Islet of Langerhans (tissue), 1 donor: ENCODE measurements at regions not wholly inside any gene's neighbourhood (a gene's known extent, or its start where the extent isn't known, plus 50 kb on each side); places are given as distances from the start of the nearest gene placed in this dataset.
"Not testable (repeated sequence)": the region's sequence is repeated elsewhere in the genome, so short reads cannot be mapped to it uniquely, and the experiment has no call there.

Experiments
- FAIRE-seq: peaks from one replicate; lab custom pipeline; 2011; peaks lifted over from hg19 to GRCh38; lab: Jason Lieb, UNC

DNA sequence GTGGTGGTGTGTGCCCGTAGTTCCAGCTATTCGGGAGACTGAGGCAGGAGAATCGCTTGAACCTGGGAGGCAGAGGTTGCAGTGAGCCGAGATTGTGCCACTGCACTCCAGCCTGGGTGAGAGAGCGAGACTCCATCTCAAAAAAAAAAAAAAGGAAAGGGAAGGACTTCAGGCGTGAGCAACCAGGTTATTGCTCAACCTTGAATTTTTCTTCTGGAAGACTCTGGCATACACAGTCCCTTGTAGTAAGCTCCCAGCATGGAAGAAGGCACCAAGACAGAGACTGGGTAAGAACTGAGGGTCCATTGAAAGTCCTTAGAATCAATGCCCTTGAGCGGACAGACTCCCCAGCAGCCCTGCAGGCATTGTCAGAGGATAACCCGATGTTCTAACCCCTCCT is 75.0 kb downstream of the C9orf50 start:
- FAIRE-seq = not testable (repeated sequence)

DNA sequence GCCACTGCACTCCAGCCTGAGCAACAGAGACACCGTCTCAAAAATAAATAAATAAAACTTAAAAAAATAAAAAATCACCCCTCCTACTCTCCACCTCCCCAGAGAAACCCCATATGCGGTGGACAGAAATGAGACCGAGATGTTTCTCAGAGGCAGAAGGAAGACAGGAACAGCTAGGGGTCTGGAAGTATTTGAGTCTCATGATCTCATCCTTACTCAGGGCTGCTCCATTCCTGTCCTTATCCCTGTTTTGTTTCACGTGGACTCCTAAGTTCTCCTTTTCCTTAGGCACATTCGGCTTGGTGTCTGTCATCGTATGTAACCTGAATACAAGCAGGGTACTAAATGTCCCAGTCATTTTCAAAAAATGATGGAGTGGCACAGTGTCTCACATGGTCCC is 76.1 kb downstream of the C9orf50 start:
- FAIRE-seq = no peak

DNA sequence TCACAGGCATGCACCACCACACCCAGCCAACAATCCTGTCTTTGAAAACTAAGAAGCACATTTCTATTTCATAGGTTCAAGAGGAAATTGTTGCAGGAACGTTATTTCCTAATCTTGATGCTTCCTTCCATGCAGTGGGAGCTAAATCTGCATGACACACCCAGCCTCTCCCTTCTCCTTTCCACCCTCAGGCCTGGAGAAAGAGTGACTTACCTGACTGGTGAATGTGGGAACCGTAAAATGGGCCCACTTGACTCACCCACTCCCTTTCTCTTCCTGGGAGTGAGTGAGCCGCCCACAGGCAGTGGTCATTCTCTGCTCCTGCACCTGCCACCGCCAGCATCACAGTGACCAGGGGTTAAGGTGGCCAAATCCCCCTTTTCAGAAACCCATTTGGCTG is 78.2 kb downstream of the C9orf50 start:
- FAIRE-seq = no peak

DNA sequence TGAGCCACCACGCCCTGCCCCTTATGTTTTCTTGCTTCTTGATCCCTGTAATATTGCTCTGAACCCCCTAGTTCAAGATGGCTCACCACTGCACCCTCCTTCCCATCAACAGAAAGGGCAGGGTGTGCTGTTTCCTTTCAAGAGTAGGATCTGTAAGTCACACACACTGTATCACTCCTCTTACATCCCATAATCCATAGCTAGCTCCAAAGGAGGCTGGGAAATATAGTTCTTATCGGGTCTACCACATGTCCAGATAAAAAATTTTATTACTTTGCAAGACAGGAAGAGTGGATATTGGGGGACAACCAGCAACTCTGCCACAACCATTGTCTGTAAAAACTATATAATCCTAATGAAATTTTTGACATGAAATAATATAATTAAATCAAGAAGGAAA is 79.6 kb downstream of the C9orf50 start:
- no peak for FAIRE-seq

DNA sequence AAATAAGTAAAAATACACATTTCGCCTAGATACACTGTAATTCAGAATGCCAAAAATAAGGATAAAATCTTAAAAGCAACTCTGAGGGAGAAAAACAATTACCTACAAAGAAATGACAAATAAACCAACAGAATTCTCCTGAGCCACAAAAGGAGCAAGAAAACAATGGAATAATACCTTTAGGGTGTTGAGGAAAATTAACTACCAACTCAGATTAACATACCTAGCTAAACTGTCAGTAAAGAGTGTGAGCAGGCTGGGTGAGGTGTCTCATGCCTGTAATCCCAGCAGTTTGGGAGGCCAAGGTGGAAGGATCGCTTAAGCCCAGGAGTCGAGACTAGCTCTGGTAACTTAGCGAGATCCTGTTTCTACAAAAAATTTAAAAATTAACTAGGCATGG is 81.5 kb downstream of the C9orf50 start:
- no peak for FAIRE-seq

DNA sequence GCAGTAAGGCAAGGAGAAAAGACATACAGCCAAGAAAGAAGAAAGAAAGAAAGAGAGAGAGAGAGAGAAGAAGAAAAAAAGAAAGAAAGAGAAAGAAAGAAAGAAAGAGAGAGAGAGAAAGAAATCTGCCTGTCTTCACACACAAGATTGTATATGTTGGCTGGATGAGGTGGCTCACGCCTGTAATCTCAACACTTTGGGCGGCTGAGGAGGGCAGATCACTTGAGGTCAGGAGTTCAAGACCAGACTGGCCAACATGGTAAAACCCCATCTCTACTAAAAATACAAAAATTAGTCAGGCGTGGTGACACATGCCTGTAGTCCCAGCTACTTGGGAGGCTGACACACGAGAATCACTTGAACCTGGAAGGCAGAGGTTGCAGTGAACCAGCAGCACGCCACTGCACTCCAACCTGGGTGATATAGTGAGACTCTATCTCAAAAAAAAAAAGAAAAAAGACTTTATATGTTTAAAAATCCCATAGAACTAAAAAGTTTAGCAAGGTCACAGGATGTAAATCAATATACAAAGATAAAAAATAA is 89.0 kb downstream of the C9orf50 start:
- FAIRE-seq = not testable (repeated sequence)

DNA sequence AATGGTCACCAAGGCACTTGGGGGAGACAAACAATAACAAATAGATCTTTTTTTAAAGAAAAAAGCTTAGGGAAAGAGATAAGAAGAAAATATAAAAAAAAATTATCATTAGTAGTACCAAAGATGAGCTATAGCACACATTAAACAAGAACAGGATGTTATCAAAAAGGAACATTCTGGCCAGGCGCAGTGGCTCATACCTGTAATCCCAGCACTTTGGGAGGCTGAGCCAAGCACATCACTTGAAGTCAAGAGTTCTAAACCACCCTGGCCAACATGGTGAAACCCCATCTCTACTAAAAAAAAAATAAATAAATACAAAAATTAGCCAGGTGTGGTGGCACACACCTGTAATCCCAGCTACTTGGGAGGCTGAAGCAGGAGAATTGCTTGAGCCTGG is 92.9 kb downstream of the C9orf50 start:
- not testable (repeated sequence) for FAIRE-seq

DNA sequence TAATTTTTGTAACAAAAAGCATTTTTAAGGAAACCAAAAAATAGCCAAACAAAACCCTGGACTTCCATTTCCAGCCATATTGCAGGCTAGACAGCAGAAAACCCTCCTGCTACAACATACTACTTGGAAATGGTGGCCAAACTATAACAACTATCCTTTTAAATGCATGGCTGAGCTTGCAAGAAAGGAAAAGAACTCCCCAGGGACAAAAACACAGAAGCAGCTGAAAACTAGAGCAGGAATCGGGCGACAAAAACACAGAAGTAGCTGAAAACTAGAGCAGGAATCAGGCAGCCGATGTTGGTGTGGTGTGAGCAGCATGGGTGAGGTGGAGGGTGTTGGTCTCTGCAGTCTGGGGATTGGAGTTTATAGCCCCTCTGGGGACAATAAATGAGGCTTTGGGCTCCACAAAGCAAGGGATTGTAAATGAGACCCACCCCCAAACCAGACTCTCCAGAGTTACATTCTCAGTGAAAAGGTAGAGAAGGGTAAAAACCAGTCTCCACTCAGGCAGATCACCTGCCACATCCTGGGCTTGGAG is 95.2 kb downstream of the C9orf50 start:
- FAIRE-seq = no peak

DNA sequence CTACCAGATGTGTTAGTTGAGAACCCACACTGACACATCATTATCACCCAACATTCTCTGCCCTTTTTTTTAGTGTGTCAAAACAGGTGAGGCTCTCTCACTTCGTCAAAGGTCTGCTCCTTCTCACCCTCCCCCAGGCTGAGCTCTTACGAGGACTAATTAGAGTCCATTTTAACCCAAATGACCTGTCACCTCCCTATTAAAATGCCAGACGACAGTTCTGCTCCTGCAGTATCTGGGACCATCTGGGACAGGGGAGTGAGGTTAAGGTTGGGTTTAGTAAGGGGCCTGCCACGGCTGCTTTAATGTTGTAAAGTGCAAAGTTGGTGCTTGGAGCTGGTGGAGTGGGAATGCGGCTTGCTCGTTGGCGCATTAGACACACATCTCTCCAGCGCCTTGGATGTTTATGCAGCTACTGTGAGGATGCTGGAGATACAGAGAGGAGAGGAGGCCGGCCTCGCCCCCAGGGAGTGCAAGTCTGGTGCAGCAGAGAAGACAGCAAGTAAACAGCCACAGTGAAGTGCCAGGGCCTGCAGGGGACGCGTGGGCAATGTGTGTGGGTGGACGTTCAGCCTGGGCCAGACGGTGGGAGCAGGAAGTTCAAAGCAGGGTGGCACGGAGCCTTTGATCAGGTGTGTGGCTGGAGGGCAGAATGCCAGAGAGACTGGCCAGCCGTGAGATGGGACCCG is 96.2 kb downstream of the C9orf50 start:
- FAIRE-seq = no peak

DNA sequence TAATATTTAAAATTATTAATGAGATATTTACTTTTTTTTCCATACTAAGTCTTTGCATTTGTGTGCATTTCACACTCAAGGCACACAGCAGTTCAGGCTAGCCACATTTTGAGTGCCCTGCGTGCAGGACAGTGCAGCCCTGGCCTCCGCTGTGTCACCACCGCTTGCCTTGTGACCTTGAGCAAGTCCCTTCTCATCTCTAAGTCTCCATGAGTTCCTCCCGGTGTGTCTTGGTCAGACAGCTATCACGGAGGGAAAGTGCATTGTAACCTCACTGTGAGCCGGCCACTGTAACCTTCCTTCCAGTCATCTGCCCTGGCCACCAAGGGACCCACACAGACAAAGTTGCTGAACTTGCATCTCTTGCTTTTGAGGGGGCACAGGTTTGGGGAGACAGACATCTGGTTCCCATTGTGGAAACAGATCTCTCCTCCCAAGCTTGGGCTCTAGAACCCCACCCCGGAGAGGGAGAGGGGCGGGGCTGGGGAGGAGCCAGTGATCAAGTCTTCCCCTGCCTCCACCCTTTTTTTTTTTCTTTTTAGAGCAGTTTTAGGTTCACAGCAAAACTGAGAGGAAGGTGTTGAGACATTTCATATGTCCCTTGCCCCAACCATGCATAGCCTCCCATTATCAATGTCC is 96.8 kb downstream of the C9orf50 start:
- FAIRE-seq = no peak

DNA sequence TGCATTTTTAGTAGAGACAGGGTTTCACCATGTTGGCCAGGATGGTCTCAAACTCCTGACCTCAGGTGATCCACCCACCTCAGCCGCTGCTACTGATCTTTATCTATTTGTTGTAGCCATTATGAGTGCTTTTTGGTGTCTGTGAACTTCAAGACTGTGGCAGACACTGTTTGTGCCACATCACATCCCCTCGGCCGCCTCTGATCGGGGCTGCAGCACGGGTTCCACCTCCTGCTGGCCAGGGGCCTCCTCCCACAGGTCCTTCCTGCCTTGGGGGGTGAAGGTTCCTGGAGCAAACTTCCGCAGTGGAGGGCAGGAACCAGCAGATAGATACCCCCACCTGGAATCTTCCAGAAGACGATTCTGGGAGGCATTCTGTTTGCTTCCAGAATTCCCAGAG is 98.5 kb downstream of the C9orf50 start:
- no peak for FAIRE-seq

DNA sequence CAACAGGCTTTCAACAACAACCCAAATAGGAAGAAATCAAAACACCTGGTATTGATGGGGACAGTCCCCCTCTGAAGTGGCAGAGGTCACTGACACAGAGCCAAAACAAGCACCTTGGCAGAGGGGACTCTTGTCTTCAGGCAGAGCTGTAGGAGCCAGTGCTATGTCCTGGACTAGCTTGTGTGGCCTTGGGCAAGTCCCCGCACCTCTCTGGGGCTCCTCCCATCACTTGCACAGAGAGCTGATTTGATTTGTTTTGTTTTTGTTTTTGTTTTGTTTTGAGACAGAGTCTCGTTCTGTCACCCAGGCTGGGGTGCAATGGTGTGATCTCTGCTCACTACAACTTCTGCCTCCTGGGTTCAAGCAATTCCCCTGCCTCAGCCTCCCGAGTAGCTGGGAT is 100.8 kb downstream of the C9orf50 start:
- FAIRE-seq = no peak

DNA sequence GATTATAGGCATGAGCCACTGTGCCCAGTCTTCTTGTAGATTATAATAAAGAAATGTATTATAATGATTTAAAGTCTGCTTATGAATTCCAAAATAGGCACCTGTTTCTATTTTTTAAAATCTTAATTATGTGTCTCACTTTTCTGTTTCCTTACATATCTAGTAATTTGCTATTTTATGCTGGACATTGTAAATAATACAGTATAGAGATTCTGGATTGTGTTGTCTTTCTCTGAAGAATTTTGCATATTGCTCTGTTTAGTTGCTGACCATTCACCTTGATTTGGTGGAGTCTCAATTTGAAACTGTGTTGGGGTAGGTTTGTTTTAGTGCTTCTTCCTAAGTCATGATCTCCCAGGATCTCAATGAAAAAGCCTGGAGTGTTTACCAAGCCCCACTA is 102.8 kb downstream of the C9orf50 start:
- no peak for FAIRE-seq

DNA sequence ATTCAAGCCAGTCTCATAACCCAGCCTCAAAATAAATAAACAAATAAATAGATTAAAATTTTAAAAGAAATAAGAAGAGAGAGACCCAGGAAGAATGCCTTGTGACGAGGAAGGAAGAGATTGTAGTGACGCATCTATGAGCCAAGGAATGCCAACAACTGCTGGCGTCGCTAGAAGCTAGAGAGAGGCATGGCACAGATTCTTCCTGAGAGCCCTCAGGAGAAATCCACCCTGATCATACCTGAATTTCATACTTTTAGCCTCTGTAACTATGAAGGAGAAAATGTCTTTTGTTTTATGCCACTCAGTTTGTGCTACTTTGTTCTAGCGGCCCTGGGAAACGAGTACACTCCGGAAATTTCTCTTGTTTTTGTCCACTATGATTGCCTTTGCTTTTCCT is 103.9 kb downstream of the C9orf50 start:
- no peak for FAIRE-seq

DNA sequence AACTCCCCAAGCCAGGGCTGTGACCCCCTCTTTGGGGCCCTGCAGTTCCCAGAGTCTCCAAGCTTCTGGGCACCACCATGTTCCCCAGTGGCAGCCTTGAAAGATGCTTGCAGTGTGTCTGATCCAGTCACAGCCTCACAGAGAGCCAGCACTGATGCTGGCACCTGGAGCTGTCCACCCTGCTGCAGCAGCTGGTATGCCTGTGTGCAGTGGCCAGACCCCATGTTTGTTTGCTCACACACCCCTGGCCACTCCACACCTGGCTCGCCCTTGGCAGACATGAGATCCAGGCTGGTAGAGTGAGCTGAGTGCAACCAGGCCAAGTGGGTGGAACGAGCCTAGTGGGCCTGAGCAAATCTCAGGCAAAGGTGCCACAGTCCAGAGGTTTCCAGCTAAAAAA is 106.0 kb downstream of the C9orf50 start:
- FAIRE-seq = no peak

DNA sequence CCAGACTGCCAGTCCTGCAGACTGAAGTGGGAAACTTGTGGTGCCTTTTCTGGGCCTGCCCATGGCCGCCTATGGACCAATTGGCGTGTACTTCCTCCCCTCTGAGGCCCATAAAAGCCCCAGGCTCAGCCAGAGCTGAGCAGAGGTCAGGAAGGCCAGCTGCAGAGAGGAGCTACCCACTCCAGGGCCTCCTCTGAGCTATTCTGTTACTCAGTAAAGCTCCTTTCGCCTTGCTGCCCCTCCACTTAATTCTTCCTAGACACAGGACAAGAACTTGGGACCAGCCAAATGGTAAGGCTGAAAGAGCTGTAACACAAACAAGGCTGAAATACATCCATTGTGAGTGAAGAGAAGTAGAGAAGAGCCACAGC is 106.4 kb downstream of the C9orf50 start:
- FAIRE-seq = no peak

DNA sequence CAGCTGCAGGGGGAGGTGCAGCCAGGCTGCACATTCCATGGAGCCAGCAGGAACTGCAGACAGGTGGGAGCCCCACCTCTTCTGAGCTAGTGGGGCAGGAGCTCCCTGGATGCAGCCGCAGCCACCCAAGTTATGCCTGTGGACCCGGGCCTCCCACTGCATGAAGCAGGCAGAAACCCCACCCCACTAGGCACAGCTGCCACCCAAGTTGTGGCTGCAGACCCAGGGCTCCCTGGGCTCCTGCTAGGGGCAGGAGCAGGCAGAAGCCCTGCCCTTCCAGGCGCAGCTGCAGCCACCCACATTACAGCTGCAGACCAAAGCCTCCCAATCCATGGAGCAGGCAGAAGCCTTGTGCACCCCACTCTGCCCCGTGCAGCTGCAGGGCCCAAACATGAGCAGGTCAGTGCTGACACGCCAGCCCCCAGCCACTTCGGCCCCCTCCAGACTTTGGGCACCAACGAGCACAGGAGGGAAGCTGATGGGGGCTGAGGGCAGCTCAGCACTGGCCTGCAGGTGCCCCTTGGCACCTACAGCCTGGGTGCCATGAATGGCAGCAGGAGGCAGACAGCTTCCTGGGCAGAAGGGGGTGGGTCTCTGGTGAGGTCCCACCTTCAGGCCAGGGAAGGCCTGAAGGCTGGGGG is 106.9 kb downstream of the C9orf50 start:
- no peak for FAIRE-seq

DNA sequence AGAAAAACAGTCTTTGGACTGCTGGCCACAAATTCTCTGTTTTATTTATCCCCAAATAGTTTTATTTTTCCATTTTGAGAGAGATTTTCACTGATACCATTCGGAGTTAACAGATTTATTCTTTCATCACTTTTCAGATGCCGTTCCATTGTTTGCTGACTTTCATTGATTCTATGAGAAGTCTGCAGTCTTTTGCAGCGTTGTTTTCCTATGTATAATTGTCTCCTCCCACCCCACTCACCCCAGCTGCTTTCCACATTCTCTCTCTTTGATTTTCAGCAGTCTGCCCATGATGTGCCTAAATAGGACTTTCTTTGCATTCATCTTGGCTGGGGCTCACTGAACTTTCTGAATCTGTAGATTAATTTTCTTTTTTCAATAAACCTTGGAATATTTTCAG is 107.6 kb downstream of the C9orf50 start:
- no peak for FAIRE-seq

DNA sequence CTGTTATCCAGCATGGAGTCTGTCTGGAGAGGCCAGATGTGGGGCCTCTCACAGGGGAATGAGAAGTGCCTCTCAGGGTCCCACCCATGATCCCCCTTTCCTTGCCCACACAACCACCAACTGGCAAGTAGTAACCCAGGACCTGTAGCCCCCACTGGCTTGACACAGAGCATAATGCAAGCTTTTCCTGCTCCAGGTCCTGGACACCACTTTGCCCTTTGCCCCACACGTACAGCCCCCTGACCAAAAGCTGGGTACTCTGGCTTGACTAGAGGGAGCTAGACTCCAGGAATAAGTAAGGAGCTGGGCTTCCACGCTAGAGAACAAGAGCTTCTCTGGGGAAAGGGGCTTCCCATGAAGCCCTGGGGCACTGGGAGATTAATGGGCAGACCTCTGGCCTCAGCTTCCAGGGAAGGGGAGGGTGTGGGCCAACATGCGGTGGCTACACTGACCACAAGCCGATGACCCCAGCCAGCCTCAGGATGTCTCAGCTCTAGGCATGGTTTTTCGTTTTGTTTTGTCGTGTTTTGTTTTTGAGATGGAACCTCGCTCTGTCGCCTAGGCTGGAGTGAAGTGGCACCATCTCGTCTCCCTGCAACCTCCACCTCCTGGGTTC is 109.5 kb downstream of the C9orf50 start:
- no peak for FAIRE-seq

DNA sequence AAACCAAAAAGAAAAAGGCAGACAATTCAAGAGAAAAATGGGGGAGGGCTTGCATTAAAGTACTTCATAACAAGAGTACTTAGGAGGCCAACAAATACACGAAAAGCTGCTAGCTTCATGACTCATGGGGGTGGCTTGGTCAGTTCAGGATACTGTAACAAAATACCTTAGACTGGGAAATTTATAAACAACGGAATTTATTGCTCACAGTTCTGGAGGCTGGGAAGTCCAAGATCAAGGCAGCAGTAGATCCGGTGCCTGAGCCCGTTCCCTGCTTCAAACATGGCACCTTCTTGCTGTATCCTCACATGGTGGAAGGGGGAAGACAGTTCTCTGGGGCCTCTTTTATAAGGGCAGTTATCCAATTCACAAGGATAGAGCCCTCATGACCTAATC is 111.4 kb downstream of the C9orf50 start:
- no peak for FAIRE-seq

DNA sequence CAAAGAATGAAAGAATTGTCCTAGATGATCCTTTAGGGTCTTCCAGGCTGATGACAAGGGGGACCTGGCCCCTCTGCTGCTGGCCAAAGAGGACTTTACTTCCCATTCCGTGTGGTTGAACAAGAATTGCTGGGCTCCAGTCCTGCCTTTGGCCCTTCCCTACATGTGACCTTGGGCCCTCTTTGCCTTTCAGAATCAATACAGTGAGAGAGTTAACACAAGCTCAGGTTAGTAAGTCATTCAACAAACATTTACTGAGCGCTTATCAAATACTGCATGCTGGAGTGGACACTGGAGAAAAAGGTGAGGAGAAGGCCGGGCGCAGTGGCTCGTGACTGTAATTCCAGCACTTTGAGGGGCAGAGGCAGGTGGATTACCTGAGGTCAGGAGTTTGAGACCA is 113.1 kb downstream of the C9orf50 start:
- FAIRE-seq = no peak

DNA sequence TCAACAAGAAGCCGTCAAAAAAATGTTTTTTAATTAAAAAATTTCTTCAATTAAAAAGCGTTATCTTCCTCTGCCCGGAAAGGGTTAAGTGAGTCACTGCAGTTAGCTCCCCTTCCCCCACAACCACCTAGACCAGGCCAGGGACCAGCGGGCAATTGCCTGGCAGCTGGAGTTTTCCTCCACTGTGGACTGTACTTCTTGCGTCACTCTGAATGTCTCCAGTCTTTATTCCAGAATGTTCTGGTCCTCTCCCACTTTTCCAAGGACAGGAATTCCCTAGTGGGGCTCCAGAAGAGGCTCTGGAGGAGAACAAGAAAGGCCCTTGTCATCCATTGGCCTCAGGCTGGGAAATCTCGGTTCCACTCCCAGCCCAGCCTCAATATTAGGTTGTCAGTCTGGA is 114.0 kb downstream of the C9orf50 start:
- no peak for FAIRE-seq

DNA sequence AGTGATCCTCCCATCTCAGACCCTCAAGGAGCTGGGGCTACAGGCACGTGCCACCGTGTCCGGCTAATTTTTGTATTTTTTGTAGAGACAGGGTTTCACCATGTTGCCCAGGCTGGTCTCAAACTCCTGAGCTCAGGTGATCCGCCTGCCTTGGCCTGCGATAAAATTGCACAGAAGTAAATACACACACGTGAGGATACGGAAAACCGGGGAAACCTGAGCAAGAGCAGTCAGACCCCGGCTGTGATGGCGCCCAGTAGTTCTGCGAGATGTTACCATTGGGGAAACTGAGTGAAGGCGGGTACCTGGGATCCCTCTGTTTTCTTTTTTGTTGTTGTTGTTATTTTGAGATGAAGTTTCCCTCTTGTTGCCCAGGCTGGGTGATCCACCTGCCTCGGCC is 114.9 kb downstream of the C9orf50 start:
- FAIRE-seq = no peak
